Neural cell (in vitro differentiated cells): ENCODE measurements at regions not wholly inside any gene's neighbourhood (a gene's known extent, or its start where the extent isn't known, plus 50 kb on each side); places are given as distances from the start of the nearest gene placed in this dataset.

Source experiments
- H2AFZ ChIP-seq: fragments of 200-600, 300-800 bp; sonication (generic), shearing (Covaris generic); 2 replicates; pipeline ENCODE4 v1.6.0; 2014; ENCODE audit warnings: low read depth, mild to moderate bottlenecking, antibody characterized with exemption, low read length, moderate library complexity
- H3F3A ChIP-seq: fragments of 200-600 bp; shearing (Covaris generic); 2 replicates; pipeline ENCODE4 v1.6.1; 2016; ENCODE audit warnings: mild to moderate bottlenecking, moderate library complexity, mixed read lengths, antibody characterized with exemption, low read length; ENCODE audit not compliant: insufficient read depth, poor library complexity, severe bottlenecking
- H3K27ac ChIP-seq: fragments of 200-600, 300-800 bp; sonication (generic), shearing (Covaris generic); 2 replicates; pipeline ENCODE4 v1.5.1; 2014; ENCODE audit warnings: mild to moderate bottlenecking, low read length, moderate library complexity
- H3K27me3 ChIP-seq: fragments of 300-800, 200-600 bp; sonication (generic), shearing (Covaris generic); 2 replicates; pipeline ENCODE4 v1.6.0; 2014; ENCODE audit warnings: mild to moderate bottlenecking, low read depth, low read length, moderate library complexity; ENCODE audit not compliant: insufficient read depth
- H3K36me3 ChIP-seq: fragments of 300-800, 200-600 bp; sonication (generic), shearing (Covaris generic); 2 replicates; pipeline ENCODE4 v1.5.1; 2014; ENCODE audit warnings: mild to moderate bottlenecking, antibody characterized with exemption, low read length, moderate library complexity; ENCODE audit not compliant: insufficient read depth
- H3K4me2 ChIP-seq: fragments of 300-800, 200-600 bp; sonication (generic), shearing (Covaris generic); 2 replicates; pipeline ENCODE4 v1.6.0; 2014; ENCODE audit warnings: mild to moderate bottlenecking, low read length
- H3K4me3 ChIP-seq: fragments of 300-800, 200-600 bp; sonication (generic), shearing (Covaris generic); 2 replicates; pipeline ENCODE4 v1.5.1; 2014; ENCODE audit warnings: mild to moderate bottlenecking, low read length, moderate library complexity
- H3K79me2 ChIP-seq: fragments of 200-600 bp; shearing (Covaris generic); replicated peaks from 2 replicates; pipeline ENCODE4 v1.6.0; 2014; ENCODE audit warnings: mild to moderate bottlenecking, low read length, moderate library complexity; ENCODE audit not compliant: insufficient read depth
- H3K9ac ChIP-seq: fragments of 300-800, 200-600 bp; sonication (generic), shearing (Covaris generic); 2 replicates; pipeline ENCODE4 v1.6.1; 2016; ENCODE audit warnings: mild to moderate bottlenecking, low read length, mixed read lengths
- H3K9me2 ChIP-seq: fragments of 200-600 bp; shearing (Covaris generic); 2 replicates; pipeline ENCODE4 v1.6.1; 2016; ENCODE audit warnings: mild to moderate bottlenecking, low read length, mixed read lengths; ENCODE audit not compliant: insufficient read depth
- H3K9me3 ChIP-seq: fragments of 200-600, 300-800 bp; sonication (generic), shearing (Covaris generic); 2 replicates; pipeline ENCODE4 v1.6.1; 2016; ENCODE audit warnings: mild to moderate bottlenecking, mixed run types, low read length, moderate library complexity, mixed read lengths
- H4K20me1 ChIP-seq: fragments of 200-600 bp; shearing (Covaris generic); 2 replicates; pipeline ENCODE4 v1.6.1; 2016; ENCODE audit warnings: mild to moderate bottlenecking, mixed run types; ENCODE audit not compliant: insufficient read depth
- EP300 ChIP-seq: fragments of 450-650 bp; conservative IDR thresholded peaks from 2 replicates; pipeline ENCODE4 v1.6.1; 2014; ENCODE audit warnings: antibody characterized with exemption, mild to moderate bottlenecking, moderate library complexity; ENCODE audit not compliant: poor library complexity, severe bottlenecking
- EZH2 ChIP-seq: fragments of 200-600, 300-800 bp; shearing (Covaris generic), sonication (generic); IDR thresholded peaks from 2 replicates; pipeline ENCODE4 v1.6.1; 2014; ENCODE audit warnings: antibody characterized with exemption, low read length, borderline replicate concordance, mild to moderate bottlenecking; ENCODE audit not compliant: insufficient read depth, poor library complexity, severe bottlenecking
- MXI1 ChIP-seq: fragments of 450-650 bp; conservative IDR thresholded peaks from 2 replicates; pipeline ENCODE4 v1.6.1; 2014; ENCODE audit warnings: antibody characterized with exemption, mild to moderate bottlenecking; ENCODE audit not compliant: poor library complexity, severe bottlenecking
- POLR2AphosphoS5 ChIP-seq: IDR thresholded peaks from 2 replicates; pipeline ENCODE4 v1.6.1; 2012
- RAD21 ChIP-seq: fragments of 450-650 bp; conservative IDR thresholded peaks from 2 replicates; pipeline ENCODE4 v1.6.1; 2014; ENCODE audit warnings: antibody characterized with exemption, mild to moderate bottlenecking, moderate library complexity
- REST ChIP-seq: IDR thresholded peaks from 2 replicates; pipeline ENCODE4 v1.6.1; 2012; ENCODE audit warnings: borderline replicate concordance
- SMC3 ChIP-seq: fragments of 450-650 bp; conservative IDR thresholded peaks from 2 replicates; pipeline ENCODE4 v1.6.1; 2014; ENCODE audit warnings: antibody characterized with exemption, mild to moderate bottlenecking, moderate library complexity; ENCODE audit not compliant: poor library complexity
- TAF1 ChIP-seq: IDR thresholded peaks from 2 replicates; pipeline ENCODE4 v1.6.1; 2012; ENCODE audit warnings: low read depth
- TF ChIP-seq, protein P1 (sequence below): fragments of 450-650 bp; IDR thresholded peaks from 2 replicates; pipeline ENCODE4 v1.5.1; 2014; ENCODE audit warnings: antibody characterized with exemption, mild to moderate bottlenecking, moderate library complexity; ENCODE audit not compliant: poor library complexity, severe bottlenecking

GRCh38 chr5:2836133-2836532 is 84.7 kb upstream of the IRX2 start:
- Histone ChIP-seq H3K79me2 (no peaks in the 10 kb centered on the region), H3K36me3 (no peaks in the 10 kb centered on the region), H3K4me2 (no peak overlapping the region), H3K9ac (no peak overlapping the region), H3K9me2 (no peaks in the 10 kb centered on the region), H4K20me1 (no peaks in the 10 kb centered on the region), H3K4me3 (no peak overlapping the region), H3F3A (no peaks in the 10 kb centered on the region), H3K27ac (no peak overlapping the region), H3K27me3 (no peaks in the 10 kb centered on the region), H2AFZ (no peak overlapping the region), H3K9me3 (no peaks in the 10 kb centered on the region)
- no peak for TF ChIP-seq TAF1
- no peak for TF ChIP-seq EZH2

DNA sequence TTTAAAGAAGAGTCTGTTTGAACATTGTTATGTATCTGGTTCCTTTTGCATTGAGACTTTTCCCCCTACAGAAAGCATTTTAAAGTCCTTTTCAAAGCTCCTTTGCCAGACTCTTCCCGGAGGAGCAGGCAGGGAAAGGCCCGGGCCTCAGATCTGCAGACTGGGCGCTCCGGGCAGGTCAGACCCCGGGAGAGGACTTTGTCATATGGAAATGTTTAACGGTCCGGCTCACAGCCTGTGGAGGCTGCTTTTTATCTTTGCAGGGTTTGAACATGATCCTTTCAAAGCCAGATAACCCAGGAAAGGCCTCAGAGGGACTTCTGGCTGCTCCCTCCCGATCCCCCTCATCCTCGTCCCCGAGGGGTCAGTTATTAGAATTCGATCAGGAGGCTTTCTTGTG is 82.1 kb upstream of the IRX2 start:
- Histone ChIP-seq H3K4me2 (no peak overlapping the region), H4K20me1 (no peaks in the 10 kb centered on the region), H3K9me3 (no peaks in the 10 kb centered on the region), H3K79me2 (no peaks in the 10 kb centered on the region), H3K36me3 (no peaks in the 10 kb centered on the region), H3F3A (no peaks in the 10 kb centered on the region), H2AFZ (no peak overlapping the region), H3K27me3 (no peaks in the 10 kb centered on the region), H3K4me3 (no peak overlapping the region), H3K27ac (no peak overlapping the region), H3K9ac (no peak overlapping the region), H3K9me2 (no peaks in the 10 kb centered on the region)
- TF ChIP-seq EP300 (no peak), RAD21 (no peak), MXI1 (no peak), SMC3 (no peak), EZH2 (no peak), TAF1 (no peak)
- TF ChIP-seq, protein P1, sequence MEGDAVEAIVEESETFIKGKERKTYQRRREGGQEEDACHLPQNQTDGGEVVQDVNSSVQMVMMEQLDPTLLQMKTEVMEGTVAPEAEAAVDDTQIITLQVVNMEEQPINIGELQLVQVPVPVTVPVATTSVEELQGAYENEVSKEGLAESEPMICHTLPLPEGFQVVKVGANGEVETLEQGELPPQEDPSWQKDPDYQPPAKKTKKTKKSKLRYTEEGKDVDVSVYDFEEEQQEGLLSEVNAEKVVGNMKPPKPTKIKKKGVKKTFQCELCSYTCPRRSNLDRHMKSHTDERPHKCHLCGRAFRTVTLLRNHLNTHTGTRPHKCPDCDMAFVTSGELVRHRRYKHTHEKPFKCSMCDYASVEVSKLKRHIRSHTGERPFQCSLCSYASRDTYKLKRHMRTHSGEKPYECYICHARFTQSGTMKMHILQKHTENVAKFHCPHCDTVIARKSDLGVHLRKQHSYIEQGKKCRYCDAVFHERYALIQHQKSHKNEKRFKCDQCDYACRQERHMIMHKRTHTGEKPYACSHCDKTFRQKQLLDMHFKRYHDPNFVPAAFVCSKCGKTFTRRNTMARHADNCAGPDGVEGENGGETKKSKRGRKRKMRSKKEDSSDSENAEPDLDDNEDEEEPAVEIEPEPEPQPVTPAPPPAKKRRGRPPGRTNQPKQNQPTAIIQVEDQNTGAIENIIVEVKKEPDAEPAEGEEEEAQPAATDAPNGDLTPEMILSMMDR, result no peak

- no peak for TF ChIP-seq RAD21
- TF ChIP-seq TAF1, result no peak
- no peak for TF ChIP-seq EP300
- TF ChIP-seq REST, result no peak
- no peak for TF ChIP-seq POLR2AphosphoS5
- no peak for TF ChIP-seq SMC3
- no peak for TF ChIP-seq MXI1
- no peak for TF ChIP-seq EZH2
- TF ChIP-seq, protein P1, result no peak
- no peak overlapping the region for H3K9ac ChIP-seq
- H3K79me2 ChIP-seq, result no peaks in the 10 kb centered on the region
These were observed 80.9 kb upstream of the IRX2 start for GRCh38 chr5:2832394-2832793.

More at GRCh38 chr5:2832394-2832793, 80.9 kb upstream of the IRX2 start:
- Histone ChIP-seq H3K4me3 (no peak overlapping the region), H3F3A (no peaks in the 10 kb centered on the region), H3K36me3 (no peaks in the 10 kb centered on the region), H3K27me3 (no peaks in the 10 kb centered on the region), H3K4me2 (no peak overlapping the region), H3K9me2 (no peaks in the 10 kb centered on the region), H2AFZ (no peak overlapping the region), H3K27ac (no peak overlapping the region), H3K9me3 (no peaks in the 10 kb centered on the region), H4K20me1 (no peaks in the 10 kb centered on the region)
